GM12864 (cell line): ENCODE measurements at regions not wholly inside any gene's neighbourhood (a gene's known extent, or its start where the extent isn't known, plus 50 kb on each side); places are given as distances from the start of the nearest gene placed in this dataset.

ENCODE experiments used
- DNase-seq: peaks from one replicate; pipeline ENCODE4 v3.0.0-alpha.2; 2011; ENCODE audit warnings: low read depth
- H3K4me3 ChIP-seq: 2 replicates; pipeline ENCODE4 v1.5.1; 2011; ENCODE audit warnings: mild to moderate bottlenecking, low read depth, low read length, control low read depth
- CTCF ChIP-seq: IDR thresholded peaks from 2 replicates; pipeline ENCODE4 v1.5.1; 2011; ENCODE audit warnings: low read depth, mild to moderate bottlenecking, moderate library complexity, low read length, control low read depth, inconsistent platforms; ENCODE audit errors: missing control alignments

DNA sequence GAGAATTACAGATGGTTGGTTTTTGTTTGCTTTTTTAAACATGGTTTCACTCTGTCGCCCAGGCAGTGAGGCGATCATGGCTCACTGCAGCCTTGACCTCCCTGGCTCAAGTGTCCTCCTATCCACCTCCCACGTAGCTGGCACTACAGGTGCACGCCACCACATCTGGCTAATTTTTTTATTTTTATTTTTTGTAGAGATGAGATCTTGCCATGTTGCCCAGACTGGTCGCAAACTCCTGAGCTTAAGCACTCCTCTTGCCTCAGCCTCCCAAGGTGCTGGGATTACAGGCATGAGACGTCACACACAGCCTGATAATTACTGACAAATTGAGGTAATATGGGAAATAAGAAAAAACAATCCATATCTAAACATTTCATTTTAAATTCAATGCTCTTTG, 110.5 kb upstream of the ZSWIM2 start:
- no peak for DNase-seq
- TF ChIP-seq CTCF, result no peak
- no peak overlapping the region for H3K4me3 ChIP-seq

DNA sequence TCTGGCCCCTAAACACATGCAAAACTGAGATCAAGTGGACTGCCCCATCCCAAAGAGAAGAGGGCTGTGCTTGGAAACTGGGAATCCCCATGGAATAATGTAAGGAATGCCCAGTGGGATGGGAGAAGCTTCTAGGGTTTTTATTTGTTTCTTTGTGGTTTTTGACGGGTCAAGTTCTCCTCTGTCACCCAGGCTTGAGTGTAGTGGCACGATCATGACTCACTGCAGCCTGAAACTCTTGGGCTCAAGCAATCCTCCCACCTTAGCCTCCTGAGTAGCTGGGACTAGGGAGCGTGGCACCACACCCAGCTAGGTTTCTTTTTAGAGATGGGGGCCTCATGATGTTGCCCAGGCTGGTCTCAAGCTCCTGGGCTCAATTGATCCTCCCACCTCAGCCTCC, 101.7 kb upstream of the ZSWIM2 start:
- DNase-seq, result no peak
- no peak for TF ChIP-seq CTCF

GRCh38 chr2:186949726-186950256, 100.8 kb upstream of the ZSWIM2 start:
- DNase-seq, result no peak
- H3K4me3 ChIP-seq, result no peak overlapping the region
- TF ChIP-seq CTCF, result no peak

More for the DNA sequence above, 101.7 kb upstream of the ZSWIM2 start:
- H3K4me3 ChIP-seq, result no peak overlapping the region

GRCh38 chr2:186947516-186947915, 98.5 kb upstream of the ZSWIM2 start:
- no peak overlapping the region for H3K4me3 ChIP-seq
- no peak for TF ChIP-seq CTCF
- no peak for DNase-seq

GRCh38 chr2:186946896-186947467, 98.0 kb upstream of the ZSWIM2 start:
- no peak for DNase-seq
- H3K4me3 ChIP-seq, result no peak overlapping the region
- no peak for TF ChIP-seq CTCF

DNA sequence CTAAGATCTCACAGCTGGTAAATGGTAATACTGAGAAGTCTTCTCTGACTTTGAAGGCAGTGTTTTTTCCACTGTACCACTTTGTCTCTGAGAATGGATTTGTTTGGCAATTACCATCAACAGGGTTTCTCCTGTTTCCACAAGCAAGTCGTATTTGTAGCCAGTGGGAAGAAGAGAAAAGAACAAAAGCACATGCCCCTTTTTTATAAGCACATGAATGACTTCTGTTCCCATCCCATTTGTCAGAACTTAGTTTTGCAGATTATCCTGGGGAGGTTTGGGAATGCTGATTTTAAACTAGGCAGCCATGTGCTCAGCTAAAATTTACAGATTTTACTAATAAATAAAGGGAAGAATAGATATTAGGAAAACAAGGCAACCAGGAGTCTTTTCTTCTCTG, 92.9 kb upstream of the ZSWIM2 start:
- no peak for TF ChIP-seq CTCF
- no peak for DNase-seq
- no peak overlapping the region for H3K4me3 ChIP-seq

GRCh38 chr2:186940463-186940862, 91.5 kb upstream of the ZSWIM2 start:
- no peak for TF ChIP-seq CTCF
- DNase-seq, result no peak
- H3K4me3 ChIP-seq, result no peak overlapping the region
